PC-9 (cell line): ENCODE measurements at regions not wholly inside any gene's neighbourhood (a gene's known extent, or its start where the extent isn't known, plus 50 kb on each side); places are given as distances from the start of the nearest gene placed in this dataset.

Experiments
- BruUV-seq: library from RNA; stranded (reverse); fragments of 400-500 nt; replicated peaks from 2 replicates; lab custom pipeline; 2021; lab: Mats Ljungman, UMichigan
- CTCF ChIA-PET: fragments of 300-600 bp; sonication (Branson Sonifier 250); formaldehyde crosslinking; loops from one replicate; lab custom pipeline; 2022; ENCODE audit warnings: antibody characterized with exemption; lab: Charles Lee
- POLR2A ChIA-PET: fragments of 300-600 bp; sonication (Branson Sonifier 250); formaldehyde crosslinking; loops from one replicate; lab custom pipeline; 2022; ENCODE audit warnings: antibody characterized with exemption; ENCODE audit not compliant: unreplicated experiment; lab: Charles Lee
- DNase-seq, 2 experiments: peaks; one replicate each; pipeline versions ENCODE4 v3.0.0 to v3.0.0-alpha.2; 2015 to 2022; ENCODE audit warnings: mixed read lengths in 1 of 2
- H2AFZ ChIP-seq: fragments of 200-600 bp; sonication (generic); 2 replicates; pipeline ENCODE4 v1.8.1; 2017; ENCODE audit warnings: antibody characterized with exemption
- H3F3A ChIP-seq: fragments of 200-600 bp; sonication (generic); 2 replicates; pipeline ENCODE4 v1.8.1; 2017; ENCODE audit warnings: antibody characterized with exemption, mild to moderate bottlenecking, low read depth; ENCODE audit not compliant: insufficient read depth
- H3K27ac ChIP-seq: fragments of 200-600 bp; sonication (generic); 2 replicates; pipeline ENCODE4 v1.6.1; 2016; ENCODE audit warnings: mixed run types
- H3K27me3 ChIP-seq: fragments of 200-600 bp; sonication (generic); 2 replicates; pipeline ENCODE4 v1.6.1; 2016; ENCODE audit warnings: low read depth, mixed run types; ENCODE audit not compliant: insufficient read depth
- H3K36me3 ChIP-seq: fragments of 200-600 bp; sonication (generic); 2 replicates; pipeline ENCODE4 v1.6.1; 2016; ENCODE audit warnings: low read depth, mixed run types
- H3K4me1 ChIP-seq: fragments of 200-600 bp; sonication (generic); replicated peaks from 2 replicates; pipeline ENCODE4 v1.6.1; 2016; ENCODE audit warnings: mixed run types; ENCODE audit not compliant: insufficient read depth
- H3K4me2 ChIP-seq: fragments of 200-600 bp; sonication (generic); 2 replicates; pipeline ENCODE4 v1.6.1; 2017; ENCODE audit warnings: mixed run types
- H3K4me3 ChIP-seq: fragments of 200-600 bp; sonication (generic); 2 replicates; pipeline ENCODE4 v1.6.1; 2016; ENCODE audit warnings: mixed run types
- H3K79me2 ChIP-seq: fragments of 200-600 bp; sonication (generic); 2 replicates; pipeline ENCODE4 v1.6.1; 2017; ENCODE audit warnings: low read depth, mixed run types
- H3K9me2 ChIP-seq: fragments of 200-600 bp; sonication (generic); 2 replicates; pipeline ENCODE4 v1.8.1; 2017; ENCODE audit warnings: mild to moderate bottlenecking; ENCODE audit not compliant: insufficient read depth
- H3K9me3 ChIP-seq: fragments of 200-600 bp; sonication (generic); 2 replicates; pipeline ENCODE4 v1.8.1; 2016; ENCODE audit warnings: low read depth; ENCODE audit not compliant: insufficient read depth
- H4K20me1 ChIP-seq: fragments of 200-600 bp; sonication (generic); 2 replicates; pipeline ENCODE4 v1.8.1; 2017; ENCODE audit not compliant: insufficient read depth
- EZH2 ChIP-seq: fragments of 200-600 bp; sonication (generic); IDR thresholded peaks from 2 replicates; pipeline ENCODE4 v1.8.0; 2017; ENCODE audit warnings: antibody characterized with exemption, low read depth
- intact Hi-C: fragments of 100-400 bp; cut with micrococcal nuclease; formaldehyde crosslinking; loops from one replicate; pipeline ENCODE4 v1.10.0; 2022; ENCODE audit not compliant: unreplicated experiment
- TF ChIP-seq, protein P1 (sequence below): fragments of 200-600 bp; sonication (generic); conservative IDR thresholded peaks from 2 replicates; pipeline ENCODE4 v1.6.1; 2017; ENCODE audit warnings: mixed run types, antibody characterized with exemption, mild to moderate bottlenecking, moderate library complexity

GRCh38 chr6:80610846-80611245 lies 504.4 kb downstream of the BCKDHB start:
- Histone ChIP-seq H3K9me3 (no peaks in the 10 kb centered on the region; the same call in 1 of the 2 replicates), H3K36me3 (no peaks in the 10 kb centered on the region), H3K4me2 (no peak overlapping the region), H3K4me3 (no peak overlapping the region), H4K20me1 (no peaks in the 10 kb centered on the region), H3K27ac (peak overlapping the region; percentile 29; the same call in 1 of the 2 replicates), H3K27me3 (no peaks in the 10 kb centered on the region), H3K9me2 (no peaks in the 10 kb centered on the region), H3K4me1 (peaks cover 10% of the 10 kb centered on the region), H3K79me2 (no peaks in the 10 kb centered on the region), H2AFZ (no peak overlapping the region), H3F3A (0 out of 2 replicates have a peak, but pooled peaks cover 6% of the 10 kb centered on the region)
- POLR2A ChIA-PET = no interaction called here
- no TSS peak for BruUV-seq
- CTCF ChIA-PET = interaction anchor here (0.6 kb wide), 1 partner anchor 711 kb away, joined by 3 read pairs; no protein-coding TSS in a partner anchor
- TF ChIP-seq, protein P1, sequence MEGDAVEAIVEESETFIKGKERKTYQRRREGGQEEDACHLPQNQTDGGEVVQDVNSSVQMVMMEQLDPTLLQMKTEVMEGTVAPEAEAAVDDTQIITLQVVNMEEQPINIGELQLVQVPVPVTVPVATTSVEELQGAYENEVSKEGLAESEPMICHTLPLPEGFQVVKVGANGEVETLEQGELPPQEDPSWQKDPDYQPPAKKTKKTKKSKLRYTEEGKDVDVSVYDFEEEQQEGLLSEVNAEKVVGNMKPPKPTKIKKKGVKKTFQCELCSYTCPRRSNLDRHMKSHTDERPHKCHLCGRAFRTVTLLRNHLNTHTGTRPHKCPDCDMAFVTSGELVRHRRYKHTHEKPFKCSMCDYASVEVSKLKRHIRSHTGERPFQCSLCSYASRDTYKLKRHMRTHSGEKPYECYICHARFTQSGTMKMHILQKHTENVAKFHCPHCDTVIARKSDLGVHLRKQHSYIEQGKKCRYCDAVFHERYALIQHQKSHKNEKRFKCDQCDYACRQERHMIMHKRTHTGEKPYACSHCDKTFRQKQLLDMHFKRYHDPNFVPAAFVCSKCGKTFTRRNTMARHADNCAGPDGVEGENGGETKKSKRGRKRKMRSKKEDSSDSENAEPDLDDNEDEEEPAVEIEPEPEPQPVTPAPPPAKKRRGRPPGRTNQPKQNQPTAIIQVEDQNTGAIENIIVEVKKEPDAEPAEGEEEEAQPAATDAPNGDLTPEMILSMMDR = no peak
- TF ChIP-seq EZH2 = no peak
- DNase-seq = peak in 1 of 2 experiments; percentile 40
- intact Hi-C loops = no loop called here

DNA sequence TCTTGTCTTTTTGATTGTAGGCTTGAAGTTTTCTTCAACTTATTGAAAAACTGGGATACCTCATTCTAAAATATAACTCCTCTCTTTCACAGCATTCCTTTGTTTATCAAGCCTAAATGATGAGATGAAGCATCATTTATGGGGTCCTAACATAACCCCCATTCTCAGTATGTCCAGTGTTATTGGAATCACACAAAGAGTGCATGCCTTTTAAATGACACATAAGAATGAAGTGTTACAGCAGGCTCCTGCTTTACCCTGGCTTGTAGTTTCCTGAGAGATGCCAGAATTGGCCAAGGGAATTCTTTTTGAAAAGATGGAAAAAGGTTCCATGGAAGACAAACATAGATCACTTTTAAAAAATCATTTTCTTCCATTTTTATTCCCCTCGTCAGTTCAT lies 502.4 kb downstream of the BCKDHB start:
- POLR2A ChIA-PET = no interaction called here

DNA sequence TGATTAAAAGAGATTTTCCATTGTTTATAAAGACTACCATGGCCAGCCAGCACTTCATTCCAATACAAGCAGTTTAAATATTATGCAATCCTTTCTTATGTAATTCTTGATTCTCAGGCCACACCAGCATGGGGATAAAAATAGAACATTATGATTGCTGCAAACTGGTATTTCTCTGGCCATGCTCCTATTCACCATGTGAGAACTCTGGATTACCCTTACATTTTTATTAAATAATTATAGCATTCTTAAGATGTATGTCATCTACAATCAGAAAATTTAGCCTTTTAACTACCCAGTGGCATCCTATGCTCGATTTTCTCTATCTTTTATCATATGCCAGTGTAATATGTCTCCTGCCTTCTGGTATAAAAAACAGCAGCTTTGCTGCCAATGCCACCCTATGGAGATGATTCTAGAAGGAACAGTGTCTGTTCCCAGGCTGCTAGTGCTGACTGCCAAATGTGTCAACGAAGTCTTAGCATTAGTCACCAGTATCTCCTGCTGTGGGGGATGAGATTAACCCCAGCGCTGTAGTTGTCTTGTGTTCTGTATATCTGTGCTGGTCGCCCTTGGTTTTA lies 501.4 kb downstream of the BCKDHB start:
- Histone ChIP-seq H4K20me1 (no peaks in the 10 kb centered on the region), H3K4me2 (no peak overlapping the region), H3K27me3 (no peaks in the 10 kb centered on the region), H3K4me1 (peaks cover 10% of the 10 kb centered on the region), H3K9me2 (no peaks in the 10 kb centered on the region), H3K79me2 (no peaks in the 10 kb centered on the region), H3K36me3 (no peaks in the 10 kb centered on the region), H3K4me3 (no peak overlapping the region), H3K27ac (peak overlapping the region; percentile 54; the same call in 1 of the 2 replicates), H3F3A (0 out of 2 replicates have a peak, but pooled peaks cover 6% of the 10 kb centered on the region), H2AFZ (no peak overlapping the region), H3K9me3 (no peaks in the 10 kb centered on the region)
- POLR2A ChIA-PET = no interaction called here
- no TSS peak for BruUV-seq
- peak in 1 of 2 experiments; percentile 59 for DNase-seq
- intact Hi-C loops = loop anchor here (1.0 to 5.0 kb wide), 5 partner anchors 14 to 1145 kb away; partner anchors contain the start of gene TENT5A
- CTCF ChIA-PET = no interaction called here
- TF ChIP-seq, protein P1 = no peak
- no peak for TF ChIP-seq EZH2

More for the DNA sequence above, 502.4 kb downstream of the BCKDHB start:
- H3K36me3 ChIP-seq = no peaks in the 10 kb centered on the region
- no peaks in the 10 kb centered on the region for H3K9me2 ChIP-seq
- no peak overlapping the region for H3K4me3 ChIP-seq
- no peak overlapping the region for H2AFZ ChIP-seq
- H3K9me3 ChIP-seq = no peaks in the 10 kb centered on the region; the same call in 1 of the 2 replicates
- H3K27me3 ChIP-seq = no peaks in the 10 kb centered on the region
- no peak overlapping the region for H3K4me2 ChIP-seq
- TF ChIP-seq EZH2 = no peak
- TF ChIP-seq, protein P1 = no peak
- H3K79me2 ChIP-seq = no peaks in the 10 kb centered on the region
- CTCF ChIA-PET = no interaction called here
- H4K20me1 ChIP-seq = no peaks in the 10 kb centered on the region
- H3K4me1 ChIP-seq = peaks cover 10% of the 10 kb centered on the region
- no peak overlapping the region for H3K27ac ChIP-seq
- BruUV-seq = no TSS peak
- no peak for DNase-seq
- 0 out of 2 replicates have a peak, but pooled peaks cover 6% of the 10 kb centered on the region for H3F3A ChIP-seq
- intact Hi-C loops = loop anchor here (5.0 kb wide), 2 partner anchors 128 to 272 kb away; no protein-coding TSS in a partner anchor
